NCI-H748 treated with DMSO at 0.1 percent for 48 hours (cell line): ENCODE measurements at regions not wholly inside any gene's neighbourhood (a gene's known extent, or its start where the extent isn't known, plus 50 kb on each side); places are given as distances from the start of the nearest gene placed in this dataset.
A peak's percentile ranks its signal among the peaks of the same experiment; 100 is the strongest.

Experiments used
- DNase-seq: peaks from one replicate; lab custom pipeline; 2025; lab: John Stamatoyannopoulos, UW

GRCh38 chr4:154032914-154033313 is 244.0 kb upstream of the SFRP2 start:
- no peak for DNase-seq

GRCh38 chr4:154030746-154031145 is 241.9 kb upstream of the SFRP2 start:
- DNase-seq = no peak

- peak; percentile 30 for DNase-seq
Observed at GRCh38 chr4:154030152-154030551, 241.3 kb upstream of the SFRP2 start.

- no peak for DNase-seq
Observed at GRCh38 chr4:154029171-154029570, 240.3 kb upstream of the SFRP2 start.

- DNase-seq = no peak
Observed at GRCh38 chr4:154025110-154025509, 236.2 kb upstream of the SFRP2 start.

- DNase-seq = no peak
Observed at GRCh38 chr4:154024097-154024694, 235.3 kb upstream of the SFRP2 start.

- peak; percentile 23 for DNase-seq
Observed at GRCh38 chr4:154023671-154024070, 234.8 kb upstream of the SFRP2 start.

GRCh38 chr4:154019811-154020210 is 230.9 kb upstream of the SFRP2 start:
- DNase-seq = no peak

GRCh38 chr4:154018659-154019058 is 229.8 kb upstream of the SFRP2 start:
- no peak for DNase-seq

GRCh38 chr4:154015578-154015977 is 226.7 kb upstream of the SFRP2 start:
- DNase-seq = no peak

- no peak for DNase-seq
Observed at GRCh38 chr4:154014407-154015321, 225.8 kb upstream of the SFRP2 start.

- DNase-seq = no peak
Observed at GRCh38 chr4:154013576-154013975, 224.7 kb upstream of the SFRP2 start.

- no peak for DNase-seq
Observed at GRCh38 chr4:154010371-154010770, 221.5 kb upstream of the SFRP2 start.

- no peak for DNase-seq
Observed at GRCh38 chr4:154009788-154010187, 220.9 kb upstream of the SFRP2 start.

- DNase-seq = no peak
Observed at GRCh38 chr4:154009191-154009590, 220.3 kb upstream of the SFRP2 start.

- no peak for DNase-seq
Observed at GRCh38 chr4:154005171-154005520, 216.3 kb upstream of the SFRP2 start.

- no peak for DNase-seq
Observed at GRCh38 chr4:154004507-154005170, 215.8 kb upstream of the SFRP2 start.

GRCh38 chr4:154004016-154004415 is 215.1 kb upstream of the SFRP2 start:
- DNase-seq = no peak

- no peak for DNase-seq
Observed at GRCh38 chr4:154003378-154003777, 214.5 kb upstream of the SFRP2 start.

- no peak for DNase-seq
Observed at GRCh38 chr4:154001193-154001592, 212.3 kb upstream of the SFRP2 start.

- no peak for DNase-seq
Observed at GRCh38 chr4:153997516-153997915, 208.6 kb upstream of the SFRP2 start.

GRCh38 chr4:153989505-153989904 is 200.6 kb upstream of the SFRP2 start:
- no peak for DNase-seq
